Ovary (tissue), 7 donors: ENCODE measurements at regions not wholly inside any gene's neighbourhood (a gene's known extent, or its start where the extent isn't known, plus 50 kb on each side); places are given as distances from the start of the nearest gene placed in this dataset.
A peak's percentile ranks its signal among the peaks of the same experiment; 100 is the strongest.

Experiments
- DNase-seq, 5 donors: peaks; one replicate each; pipeline ENCODE4 v3.0.0-alpha.2; 2019 to 2020
- H3K27ac ChIP-seq, 2 donors: fragments of 200-600 bp; one replicate each; pipeline versions ENCODE4 v1.5.1 to v1.8.0; 2019 to 2022
- H3K27me3 ChIP-seq: fragments of 200-600 bp; one replicate; pipeline ENCODE4 v1.8.0; 2022
- H3K36me3 ChIP-seq: fragments of 200-600 bp; sonication (generic); one replicate; pipeline ENCODE4 v1.5.1; 2019
- H3K4me1 ChIP-seq: one replicate; pipeline ENCODE4 v1.8.1; 2013; ENCODE audit warnings: mild to moderate bottlenecking, moderate library complexity; ENCODE audit not compliant: insufficient read depth
- H3K4me3 ChIP-seq: fragments of 200-600 bp; sonication (generic); one replicate; pipeline ENCODE4 v1.5.1; 2017
- H3K9me3 ChIP-seq, 2 donors: fragments of 200-600 bp in 1 of 2; sonication (generic) in 1 of 2; one replicate each; pipeline versions ENCODE4 v1.5.1 to v1.8.1; 2013 to 2019; ENCODE audit warnings: mild to moderate bottlenecking in 1 of 2, moderate library complexity in 1 of 2
- EP300 ChIP-seq: sonication (generic); formaldehyde crosslinking; IDR thresholded peaks from one replicate; pipeline ENCODE4 v1.6.1; 2017; ENCODE audit warnings: antibody characterized with exemption
- POLR2A ChIP-seq: fragments of 450-650 bp; IDR thresholded peaks from one replicate; pipeline ENCODE4 v1.6.1; 2017; ENCODE audit warnings: antibody characterized with exemption, mild to moderate bottlenecking, moderate library complexity
- WGBS, 3 donors: extraction: QIAGEN DNeasy Blood & Tissue Kit in 1 of 3; methylation state at CpG; one replicate each; pipeline versions ENCODE4 v1.1.5 to v1.1.7; 2013 to 2017; 5-methylcytosine and 5-hydroxymethylcytosine counted together
- intact Hi-C, 4 donors: fragments of 100-400 bp; cut with DNase I; formaldehyde crosslinking; loops; one replicate each; pipeline versions ENCODE4 v1.11.0 to v1.15.1; 2022 to 2023
- TF ChIP-seq, protein P1 (sequence below), 3 donors: fragments of 450-650 bp in 2 of 3; fragments of 200-600 bp in 1 of 3; IDR thresholded peaks; one replicate each; pipeline versions ENCODE4 v1.5.1 to v1.8.0; 2016 to 2022; ENCODE audit warnings: antibody characterized with exemption in 3 of 3, mild to moderate bottlenecking in 1 of 3
- donor health status: DM: no; HTN: no; CAD: no; lungs with moderate emphysema.
- donor health status: DM: no; HTN: no; CAD: no.
- donor health status: Bipolar disorder and iron deficiency.
- donor health status: DM: no; HTN: no; CAD: no.
- donor health status: DM: yes; HTN: yes; CAD: no.

DNA sequence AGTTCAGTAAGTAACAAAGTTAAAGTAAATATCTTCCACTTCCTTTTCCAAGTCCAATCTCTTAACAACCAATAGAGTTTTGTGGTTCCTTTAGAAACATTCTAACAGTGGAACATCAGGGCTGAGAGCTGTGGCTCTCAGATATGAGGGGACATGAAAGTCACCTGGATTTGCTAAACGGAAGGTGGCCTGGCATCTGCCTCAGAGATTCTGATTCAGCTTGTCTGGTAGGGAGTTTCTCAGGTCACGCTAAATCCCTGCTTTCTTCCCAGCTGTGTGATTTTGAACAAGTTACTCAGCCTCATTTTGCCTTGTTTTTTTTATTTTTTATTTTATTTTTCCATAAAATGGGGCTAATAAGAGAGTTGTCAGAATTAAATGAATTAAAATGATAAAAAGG lies 411.0 kb upstream of the CDH11 start:
- H3K36me3 ChIP-seq: no peaks in the 10 kb centered on the region
- intact Hi-C loops: no loop called here
- no peak for DNase-seq
- H3K27ac ChIP-seq: no peak overlapping the region
- H3K4me1 ChIP-seq: peaks cover 1% of the 10 kb centered on the region
- no peaks in the 10 kb centered on the region for H3K9me3 ChIP-seq
- H3K27me3 ChIP-seq: no peaks in the 10 kb centered on the region
- no peak overlapping the region for H3K4me3 ChIP-seq
- TF ChIP-seq, protein P1, sequence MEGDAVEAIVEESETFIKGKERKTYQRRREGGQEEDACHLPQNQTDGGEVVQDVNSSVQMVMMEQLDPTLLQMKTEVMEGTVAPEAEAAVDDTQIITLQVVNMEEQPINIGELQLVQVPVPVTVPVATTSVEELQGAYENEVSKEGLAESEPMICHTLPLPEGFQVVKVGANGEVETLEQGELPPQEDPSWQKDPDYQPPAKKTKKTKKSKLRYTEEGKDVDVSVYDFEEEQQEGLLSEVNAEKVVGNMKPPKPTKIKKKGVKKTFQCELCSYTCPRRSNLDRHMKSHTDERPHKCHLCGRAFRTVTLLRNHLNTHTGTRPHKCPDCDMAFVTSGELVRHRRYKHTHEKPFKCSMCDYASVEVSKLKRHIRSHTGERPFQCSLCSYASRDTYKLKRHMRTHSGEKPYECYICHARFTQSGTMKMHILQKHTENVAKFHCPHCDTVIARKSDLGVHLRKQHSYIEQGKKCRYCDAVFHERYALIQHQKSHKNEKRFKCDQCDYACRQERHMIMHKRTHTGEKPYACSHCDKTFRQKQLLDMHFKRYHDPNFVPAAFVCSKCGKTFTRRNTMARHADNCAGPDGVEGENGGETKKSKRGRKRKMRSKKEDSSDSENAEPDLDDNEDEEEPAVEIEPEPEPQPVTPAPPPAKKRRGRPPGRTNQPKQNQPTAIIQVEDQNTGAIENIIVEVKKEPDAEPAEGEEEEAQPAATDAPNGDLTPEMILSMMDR (IDR thresholded peaks at IDR 0.05): no peak
- TF ChIP-seq POLR2A (no peak), EP300 (no peak)
- WGBS, 3 donors: 65 to 76% (median 65%) methylated on average over 2 of the region's 2 CpGs

DNA sequence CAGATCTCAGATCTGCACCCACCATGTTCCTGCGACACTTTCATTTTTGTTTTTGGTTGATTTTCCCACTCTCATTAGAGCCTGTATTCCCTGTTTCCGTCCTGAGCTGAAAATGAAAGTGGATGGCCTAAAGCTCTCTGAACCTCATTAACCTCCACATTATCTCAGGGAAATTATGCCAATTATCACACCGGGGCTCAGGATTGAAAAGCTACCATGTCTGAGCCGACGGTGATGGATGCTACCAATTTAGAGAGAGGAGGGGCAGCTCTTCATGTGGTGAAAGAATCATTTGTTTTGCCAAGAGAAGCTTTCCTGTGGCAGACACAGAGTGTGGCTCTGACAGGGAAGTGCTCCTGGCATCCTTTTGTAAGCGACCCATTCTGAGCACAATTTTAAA lies 410.4 kb upstream of the CDH11 start:
- 4 to 27% (median 9%) methylated on average over 6 of the region's 6 CpGs for WGBS, 3 donors
- Histone ChIP-seq H3K9me3 (no peaks in the 10 kb centered on the region), H3K4me1 (peaks cover 1% of the 10 kb centered on the region), H3K4me3 (peak overlapping the region; percentile 27), H3K27me3 (no peaks in the 10 kb centered on the region), H3K27ac (peak overlapping the region in 1 of 2 donors; percentile 36), H3K36me3 (no peaks in the 10 kb centered on the region)
- intact Hi-C loops: no loop called here
- DNase-seq: no peak
- TF ChIP-seq POLR2A: no peak

DNA sequence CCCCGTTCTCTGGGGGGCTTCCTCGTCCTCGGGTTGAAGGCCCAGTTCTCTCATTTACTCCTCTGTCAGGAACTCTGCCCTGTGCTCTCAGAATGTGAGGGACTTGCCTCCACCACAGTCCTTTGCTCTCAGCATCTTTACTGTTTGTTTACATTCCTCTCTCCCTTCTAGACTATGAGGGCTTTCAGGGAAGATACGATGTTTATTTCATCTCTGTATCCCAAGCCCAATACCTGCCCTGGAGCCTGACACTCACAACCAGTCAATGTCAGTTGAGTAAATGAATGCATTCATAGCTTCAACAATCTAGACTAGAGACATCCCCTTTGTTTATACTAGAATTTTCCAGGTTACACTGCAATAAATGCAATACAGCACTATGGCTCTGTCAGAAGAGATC lies 409.6 kb upstream of the CDH11 start:
- no peaks in the 10 kb centered on the region for H3K36me3 ChIP-seq
- H3K9me3 ChIP-seq: no peaks in the 10 kb centered on the region
- H3K4me1 ChIP-seq: peaks cover 1% of the 10 kb centered on the region
- H3K27me3 ChIP-seq: no peaks in the 10 kb centered on the region
- TF ChIP-seq, protein P1 (IDR thresholded peaks at IDR 0.05): no peak
- TF ChIP-seq EP300 (no peak), POLR2A (no peak)
- intact Hi-C loops: no loop called here
- 52 to 60% (median 52%) methylated on average over 4 of the region's 4 CpGs for WGBS, 3 donors
- H3K4me3 ChIP-seq: no peak overlapping the region
- no peak for DNase-seq
- no peak overlapping the region for H3K27ac ChIP-seq

DNA sequence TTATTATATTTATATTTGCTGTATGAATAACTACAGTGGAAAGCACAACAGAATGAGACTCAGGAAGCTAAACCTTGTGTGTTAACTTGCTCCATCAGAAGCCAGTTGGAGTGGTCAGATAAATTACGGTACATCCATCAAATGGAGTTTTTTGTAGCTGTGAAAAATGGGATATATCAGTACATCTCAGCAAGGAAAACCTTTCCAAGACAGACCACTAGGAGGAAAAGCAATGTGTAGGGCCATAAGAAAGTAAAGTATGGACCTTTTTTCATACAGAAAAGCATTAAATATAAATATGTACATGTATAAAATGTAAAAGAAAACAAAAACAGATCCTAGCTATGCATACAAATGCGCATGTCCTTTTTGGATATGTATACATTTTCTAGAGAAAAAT lies 403.8 kb upstream of the CDH11 start:
- WGBS, 3 donors: 96% methylated on average over 2 of the region's 2 CpGs
- Histone ChIP-seq H3K27me3 (no peaks in the 10 kb centered on the region), H3K4me1 (no peaks in the 10 kb centered on the region), H3K9me3 (no peaks in the 10 kb centered on the region), H3K4me3 (no peak overlapping the region), H3K36me3 (no peaks in the 10 kb centered on the region), H3K27ac (no peak overlapping the region)
- intact Hi-C loops: no loop called here
- TF ChIP-seq, protein P1 (IDR thresholded peaks at IDR 0.05): no peak
- no peak for TF ChIP-seq POLR2A
- TF ChIP-seq EP300: no peak
- DNase-seq: no peak

DNA sequence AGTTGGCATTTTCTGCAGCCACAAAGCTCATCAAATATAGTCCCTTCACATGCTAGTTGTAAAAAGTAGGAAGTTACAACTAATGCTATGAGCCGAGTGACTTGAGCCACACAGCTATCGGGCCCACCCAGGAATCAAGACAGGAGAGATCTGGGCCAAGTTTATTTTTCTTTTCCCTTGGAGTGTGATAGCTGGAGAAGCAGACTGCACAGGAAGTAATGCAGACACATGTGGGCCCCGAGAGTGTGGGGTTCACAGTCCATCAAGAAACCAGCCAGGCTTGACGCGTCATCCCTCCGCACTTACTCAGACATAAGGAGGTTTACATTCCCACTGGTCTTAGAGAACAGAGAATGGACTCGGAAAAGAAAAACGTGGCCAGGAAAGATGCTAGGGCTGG lies 403.1 kb upstream of the CDH11 start:
- no peak overlapping the region for H3K4me3 ChIP-seq
- peaks cover 2% of the 10 kb centered on the region for H3K4me1 ChIP-seq
- H3K9me3 ChIP-seq: no peaks in the 10 kb centered on the region
- intact Hi-C loops: no loop called here
- DNase-seq: no peak
- no peak overlapping the region for H3K27ac ChIP-seq
- H3K36me3 ChIP-seq: no peaks in the 10 kb centered on the region
- WGBS, 3 donors: 51 to 64% (median 61%) methylated on average over 8 of the region's 8 CpGs
- no peaks in the 10 kb centered on the region for H3K27me3 ChIP-seq
- no peak for TF ChIP-seq EP300

DNA sequence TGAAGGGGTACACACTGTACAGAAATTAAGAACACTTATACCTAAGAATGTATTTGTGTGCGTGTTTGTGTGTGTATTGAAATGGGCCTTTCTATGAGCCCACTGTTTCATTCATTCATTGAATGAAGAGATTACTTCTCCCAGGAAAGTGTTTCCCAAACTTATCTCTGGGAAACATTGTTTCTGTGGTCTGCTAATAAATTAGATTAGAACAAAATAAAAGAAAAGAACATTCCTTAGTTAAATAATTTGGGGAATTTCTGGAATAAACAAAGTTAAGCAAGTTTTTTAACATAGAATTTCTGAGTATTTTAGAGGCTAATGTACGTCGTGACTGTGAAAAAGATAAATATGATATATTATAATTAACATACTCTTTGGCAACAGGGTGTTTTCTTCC lies 402.4 kb upstream of the CDH11 start:
- H3K9me3 ChIP-seq: no peaks in the 10 kb centered on the region
- no peak overlapping the region for H3K4me3 ChIP-seq
- H3K36me3 ChIP-seq: no peaks in the 10 kb centered on the region
- 42 to 53% (median 51%) methylated on average over 3 of the region's 3 CpGs for WGBS, 3 donors
- H3K27ac ChIP-seq: no peak overlapping the region
- no peak for DNase-seq
- intact Hi-C loops: no loop called here
- TF ChIP-seq, protein P1 (IDR thresholded peaks at IDR 0.05): no peak
- TF ChIP-seq POLR2A: no peak
- TF ChIP-seq EP300: no peak
- H3K27me3 ChIP-seq: no peaks in the 10 kb centered on the region
- H3K4me1 ChIP-seq: peaks cover 2% of the 10 kb centered on the region
